Suprapubic skin (tissue), 4 donors: ENCODE measurements at regions not wholly inside any gene's neighbourhood (a gene's known extent, or its start where the extent isn't known, plus 50 kb on each side); places are given as distances from the start of the nearest gene placed in this dataset.
"Not testable (repeated sequence)": the region's sequence is repeated elsewhere in the genome, so short reads cannot be mapped to it uniquely, and the experiment has no call there.

Experiments used
- CTCF ChIP-seq, 2 donors: fragments of 200-600 bp in 1 of 2; fragments of 450-650 bp in 1 of 2; sonication (generic) in 1 of 2; IDR thresholded peaks; one replicate each; pipeline ENCODE4 v1.5.1; 2016 to 2019; ENCODE audit warnings: antibody characterized with exemption in 2 of 2, mild to moderate bottlenecking in 1 of 2, moderate library complexity in 1 of 2
- EP300 ChIP-seq: sonication (generic); formaldehyde crosslinking; IDR thresholded peaks from one replicate; pipeline ENCODE4 v1.6.1; 2017; ENCODE audit warnings: antibody characterized with exemption
- POLR2AphosphoS5 ChIP-seq, 3 donors: sonication (generic); formaldehyde crosslinking; IDR thresholded peaks; one replicate each; pipeline ENCODE4 v1.6.1; 2017; ENCODE audit warnings: antibody characterized with exemption in 3 of 3

- TF ChIP-seq CTCF (IDR thresholded peaks at IDR 0.05); EP300; POLR2AphosphoS5 (IDR thresholded peaks at IDR 0.05): not testable (repeated sequence)
These were observed 274.4 kb downstream of the NUF2 start for GRCh38 chr1:163596106-163596505.
